Epidermal melanocyte (primary cell): ENCODE measurements at regions not wholly inside any gene's neighbourhood (a gene's known extent, or its start where the extent isn't known, plus 50 kb on each side); places are given as distances from the start of the nearest gene placed in this dataset.

Source experiments
- DNase-seq: peaks from one replicate; pipeline ENCODE4 v3.0.0; 2011; ENCODE audit warnings: low spot score; ENCODE audit not compliant: insufficient read length

- DNase-seq, result no peak
Measured at GRCh38 chr3:162774613-162775100, 1278.0 kb downstream of the OTOL1 start.

GRCh38 chr3:162776148-162776547, 1279.5 kb downstream of the OTOL1 start:
- DNase-seq, result no peak

GRCh38 chr3:162777118-162777517, 1280.5 kb downstream of the OTOL1 start:
- DNase-seq, result no peak

DNA sequence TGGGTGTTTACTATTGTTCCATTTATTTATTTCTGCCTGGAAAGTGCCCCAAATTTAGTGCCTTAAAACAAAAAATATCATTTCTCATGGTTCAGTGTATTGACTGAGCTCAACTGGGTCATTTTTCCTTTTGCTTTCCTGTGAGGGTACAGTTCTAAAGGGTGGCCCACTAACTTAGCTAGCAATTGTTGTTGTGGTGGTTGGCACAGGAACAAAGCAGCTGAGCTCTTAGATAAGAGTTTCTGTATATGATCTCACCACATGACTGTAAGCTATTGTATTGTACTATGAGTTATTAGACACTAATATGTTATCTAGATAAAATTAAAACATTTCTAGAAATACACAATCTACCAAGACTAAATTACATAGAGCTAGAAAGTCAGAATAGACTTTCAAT, 1283.7 kb downstream of the OTOL1 start:
- DNase-seq, result no peak

DNA sequence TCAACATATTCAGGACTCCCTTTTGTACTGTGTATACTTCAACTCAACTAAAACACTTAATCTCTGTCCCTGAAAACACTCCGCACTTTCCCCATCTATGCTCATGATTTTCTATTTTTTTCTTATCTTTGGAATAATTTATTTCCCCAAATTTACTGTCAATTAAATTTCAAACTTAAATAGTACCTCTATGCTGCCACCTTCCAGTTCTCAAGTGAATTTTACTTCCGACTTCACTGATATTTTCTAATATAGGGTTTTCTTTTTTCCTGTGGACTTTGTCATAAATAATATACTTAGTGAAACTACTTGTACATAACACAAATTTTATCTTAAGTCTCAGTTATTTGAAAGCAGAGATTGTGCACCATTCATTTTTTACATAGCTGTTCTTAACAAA, 1303.3 kb downstream of the OTOL1 start:
- no peak for DNase-seq

- DNase-seq, result no peak
Measured at GRCh38 chr3:162802228-162802965, 1305.8 kb downstream of the OTOL1 start.

DNA sequence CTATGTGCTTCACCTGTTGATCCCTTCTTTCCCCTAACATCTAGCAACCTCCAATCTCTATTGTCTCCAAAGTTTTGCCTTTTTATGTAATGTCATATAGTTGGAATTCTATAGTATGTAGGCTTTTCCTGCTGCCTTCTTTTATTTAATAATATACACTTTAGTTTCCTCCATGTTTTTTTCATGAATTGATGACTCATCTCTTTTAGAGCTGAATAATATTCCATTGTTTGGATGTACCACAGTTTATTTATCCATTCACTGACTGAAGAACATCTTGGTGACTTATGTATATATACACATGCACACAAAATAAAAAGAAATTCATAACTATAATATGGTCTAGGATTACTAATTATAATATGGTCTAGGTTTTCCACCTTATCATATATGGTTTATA, 1314.2 kb downstream of the OTOL1 start:
- no peak for DNase-seq

DNA sequence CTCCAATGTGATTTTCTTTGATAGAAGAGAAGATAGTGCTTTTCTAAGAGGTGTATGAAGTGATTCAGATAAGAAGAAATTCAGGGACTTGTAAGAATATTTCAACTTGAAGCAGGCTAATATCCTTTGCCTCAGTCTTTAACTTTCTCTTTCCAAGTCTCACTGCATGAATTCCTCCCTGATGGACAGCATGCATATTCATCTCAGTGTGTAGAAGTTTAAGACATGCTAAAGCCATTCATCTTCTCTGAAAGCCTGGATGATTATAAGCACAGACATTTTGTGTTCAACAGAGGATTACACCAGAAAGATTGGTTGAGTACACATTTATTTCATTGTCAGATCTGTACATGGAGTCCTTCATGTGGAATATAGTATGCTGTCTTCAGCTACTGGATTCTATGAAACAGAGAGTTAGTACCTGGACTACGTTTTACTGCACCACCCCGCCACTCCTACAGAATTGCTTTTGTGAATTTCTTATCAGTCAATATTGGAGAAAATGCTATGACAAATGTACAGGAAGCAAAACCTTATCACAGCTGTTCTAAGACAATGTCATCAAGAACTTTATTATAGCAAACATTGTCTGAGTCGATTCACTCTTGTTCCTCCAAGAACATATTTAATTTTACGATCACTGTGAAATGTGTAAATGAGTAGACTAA, 1346.1 kb downstream of the OTOL1 start:
- no peak for DNase-seq

DNA sequence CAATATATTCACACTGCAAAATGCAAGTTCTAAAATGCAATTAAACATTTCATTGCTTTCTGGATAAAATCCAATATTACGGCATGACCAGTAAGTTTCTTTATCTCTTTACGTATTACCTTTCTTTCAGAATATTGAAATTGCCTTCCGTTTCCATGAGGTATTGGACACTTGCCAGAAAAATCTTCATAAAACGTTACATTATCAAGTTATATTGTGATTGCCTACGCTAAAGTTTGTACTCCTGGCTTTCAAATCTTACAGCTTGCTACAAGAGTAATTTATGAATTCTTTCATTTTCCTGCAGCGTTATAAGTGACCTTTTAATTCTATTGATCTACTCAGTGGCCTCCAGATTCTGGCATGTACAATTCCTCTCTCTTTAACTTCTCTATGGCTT, 1349.3 kb downstream of the OTOL1 start:
- DNase-seq, result no peak

DNA sequence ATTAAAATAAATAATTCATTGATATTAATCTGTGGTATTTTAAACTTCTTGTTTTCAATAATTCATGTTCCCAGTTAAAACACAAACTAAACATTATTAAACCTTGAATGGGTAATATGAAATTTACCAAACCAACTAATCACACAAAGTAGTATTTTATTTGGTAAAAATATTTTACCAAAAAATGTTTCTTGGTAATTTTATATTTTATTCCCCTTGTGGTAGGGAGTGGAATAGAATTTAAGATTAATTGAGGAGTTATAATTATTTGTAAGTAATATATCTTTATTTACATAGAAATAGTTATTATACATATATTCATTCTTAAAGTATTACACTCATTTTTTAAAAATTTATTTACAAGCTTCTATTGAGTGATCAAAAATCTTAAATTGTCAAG, 1350.9 kb downstream of the OTOL1 start:
- DNase-seq, result no peak

- no peak for DNase-seq
Measured at GRCh38 chr3:162863579-162863978, 1367.0 kb downstream of the OTOL1 start.

DNA sequence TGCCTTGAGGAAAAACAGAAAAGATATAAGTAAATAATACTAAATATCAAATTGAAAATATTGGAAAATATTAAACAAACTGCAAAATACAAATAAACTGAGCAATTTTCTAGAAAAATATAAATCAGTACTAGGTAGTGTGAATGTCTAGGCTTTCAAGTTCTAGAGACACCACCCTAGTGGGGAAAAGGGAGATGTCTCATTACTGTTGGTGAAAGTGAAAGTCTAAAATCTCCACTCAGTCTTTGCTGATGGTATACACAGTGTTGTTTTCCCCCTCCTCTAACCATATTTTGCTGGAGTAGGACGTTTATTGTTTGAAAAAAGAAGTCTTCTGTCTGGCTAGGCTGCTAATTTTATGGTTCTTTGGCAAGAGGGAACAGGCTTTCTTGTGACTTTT, 1368.9 kb downstream of the OTOL1 start:
- DNase-seq, result no peak

- DNase-seq, result no peak
Measured at GRCh38 chr3:162879021-162879562, 1382.5 kb downstream of the OTOL1 start.

DNA sequence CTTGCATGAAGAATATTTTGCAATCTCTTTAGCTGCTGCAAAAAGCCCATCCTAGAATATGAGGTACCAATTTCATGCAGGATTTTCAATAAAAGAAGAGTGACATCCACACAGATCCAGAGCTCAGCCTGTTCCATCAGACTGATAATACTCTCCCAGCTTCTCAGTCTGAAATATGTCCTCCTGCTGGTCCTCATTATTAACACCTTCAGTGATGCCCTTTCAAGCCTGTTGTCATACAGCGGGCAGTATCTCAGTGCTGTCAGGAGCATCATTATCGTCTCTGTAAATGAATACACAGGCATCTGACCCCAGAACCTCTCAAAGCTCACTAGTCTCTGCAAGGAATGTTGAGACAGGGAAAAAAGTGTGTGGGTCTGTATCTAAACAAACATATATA, 1387.8 kb downstream of the OTOL1 start:
- DNase-seq, result no peak

DNA sequence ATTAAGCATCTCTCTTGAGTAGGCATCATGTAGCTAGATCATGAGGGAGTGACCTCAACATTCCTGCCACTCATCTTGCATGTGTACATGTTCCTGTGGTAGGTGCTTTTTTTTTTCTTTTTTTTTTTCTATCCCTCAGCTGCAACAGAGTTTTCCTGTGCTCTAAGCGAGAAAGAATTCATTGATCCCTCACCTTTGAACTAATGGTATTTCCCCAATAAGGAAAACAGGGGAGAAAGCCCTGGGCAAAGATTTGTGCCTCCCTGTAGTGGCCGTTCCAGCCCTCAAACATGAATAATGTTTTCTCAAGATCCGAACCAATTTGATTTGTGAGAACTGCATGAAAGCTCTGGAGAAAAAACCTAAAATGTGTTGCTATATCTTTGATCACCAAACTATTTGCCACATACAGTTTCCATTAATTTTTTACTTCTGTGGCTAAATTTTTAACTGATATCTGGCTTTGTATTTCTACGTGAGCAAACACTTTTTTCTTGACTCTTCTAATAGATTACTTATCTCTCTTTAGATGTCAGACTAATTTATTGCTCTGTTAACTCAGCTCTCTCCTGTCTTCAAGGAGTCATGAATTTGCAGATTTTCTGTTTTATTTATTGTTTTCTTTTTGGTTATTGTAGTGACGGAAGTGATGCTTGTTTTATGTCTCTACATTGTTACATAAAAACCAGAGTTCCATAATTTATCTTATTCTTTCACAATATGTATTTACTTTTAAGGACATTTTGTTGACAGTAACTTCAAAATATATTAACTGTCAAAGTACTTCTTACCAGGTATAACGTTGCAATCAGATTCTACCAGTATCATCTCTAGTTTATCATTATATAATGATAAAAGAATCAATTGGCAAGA, 1396.5 kb downstream of the OTOL1 start:
- DNase-seq, result no peak

- no peak for DNase-seq
Measured at GRCh38 chr3:162897291-162897690, 1400.7 kb downstream of the OTOL1 start.

- DNase-seq, result no peak
Measured at GRCh38 chr3:162932503-162932902, 1435.9 kb downstream of the OTOL1 start.

DNA sequence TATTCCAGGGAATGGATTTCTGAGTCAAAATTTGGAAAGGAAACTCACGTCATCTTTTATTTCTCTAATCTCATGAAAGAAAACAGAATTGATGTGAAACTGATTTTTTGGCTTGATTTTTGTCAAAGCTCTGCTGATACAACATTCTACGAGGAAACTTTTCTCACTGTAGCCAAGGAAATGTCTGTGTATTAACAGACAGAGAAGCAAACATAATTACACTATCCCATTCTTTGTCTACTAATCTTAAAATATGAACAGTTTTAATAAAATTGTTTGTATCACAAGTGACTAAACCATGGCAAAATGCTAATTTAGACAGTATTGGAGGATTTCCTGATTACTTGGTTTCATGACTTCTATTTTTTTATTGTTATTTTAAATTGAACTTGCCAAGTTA, 1437.0 kb downstream of the OTOL1 start:
- DNase-seq, result no peak

GRCh38 chr3:162936706-162937105, 1440.1 kb downstream of the OTOL1 start:
- no peak for DNase-seq

DNA sequence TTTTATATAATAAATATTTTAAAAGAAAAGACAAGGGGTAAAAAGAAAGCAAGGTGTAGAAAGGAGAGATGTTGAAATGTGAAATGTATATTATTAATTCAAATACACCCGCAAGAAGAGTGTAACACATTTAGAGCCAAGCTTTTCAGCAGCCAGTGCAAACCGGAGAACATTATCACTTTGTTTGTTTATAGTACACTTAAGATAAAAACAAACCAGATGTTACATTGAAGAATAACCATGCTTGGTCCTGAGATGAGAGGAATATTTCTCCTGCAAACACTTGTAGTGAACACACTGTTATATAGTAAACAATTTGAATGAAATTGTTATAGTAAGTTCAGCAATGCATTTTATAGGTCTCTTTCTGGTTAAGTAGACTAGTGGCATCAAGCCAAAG, 1441.5 kb downstream of the OTOL1 start:
- no peak for DNase-seq

GRCh38 chr3:162945626-162946025, 1449.0 kb downstream of the OTOL1 start:
- DNase-seq, result no peak

DNA sequence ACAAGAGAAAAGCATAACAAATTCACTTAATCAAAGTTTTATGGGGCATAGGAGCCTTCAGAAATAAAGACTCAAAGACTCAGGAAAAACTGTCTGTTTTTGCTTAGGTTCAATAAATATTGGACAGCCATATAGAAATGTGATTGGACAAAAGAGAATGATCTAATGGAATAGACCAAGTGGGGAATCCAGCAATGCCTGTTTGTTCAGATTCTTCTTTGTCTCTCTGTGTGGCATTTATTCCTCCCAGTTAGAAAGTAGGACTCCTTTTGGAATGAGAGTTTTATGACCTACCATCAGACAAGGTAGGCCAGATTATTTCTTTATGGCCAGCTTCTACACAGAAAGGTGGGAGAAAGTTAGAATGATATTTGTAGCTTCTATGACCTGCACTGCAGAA, 1460.1 kb downstream of the OTOL1 start:
- no peak for DNase-seq
